Activated naive CD4-positive, alpha-beta T cell treated with anti-CD3 and anti-CD28 coated beads, Interleukin-2, amount 50 U/mL, for 16 hours (primary cell): ENCODE measurements at regions not wholly inside any gene's neighbourhood (a gene's known extent, or its start where the extent isn't known, plus 50 kb on each side); places are given as distances from the start of the nearest gene placed in this dataset.
"Not testable (repeated sequence)": the region's sequence is repeated elsewhere in the genome, so short reads cannot be mapped to it uniquely, and the experiment has no call there.

Experiments
- DNase-seq: peaks from one replicate; pipeline ENCODE4 v3.0.0-alpha.2; 2020

GRCh38 chr3:18234717-18235335 lies 190.3 kb downstream of the SATB1 start:
- DNase-seq: no peak

DNA sequence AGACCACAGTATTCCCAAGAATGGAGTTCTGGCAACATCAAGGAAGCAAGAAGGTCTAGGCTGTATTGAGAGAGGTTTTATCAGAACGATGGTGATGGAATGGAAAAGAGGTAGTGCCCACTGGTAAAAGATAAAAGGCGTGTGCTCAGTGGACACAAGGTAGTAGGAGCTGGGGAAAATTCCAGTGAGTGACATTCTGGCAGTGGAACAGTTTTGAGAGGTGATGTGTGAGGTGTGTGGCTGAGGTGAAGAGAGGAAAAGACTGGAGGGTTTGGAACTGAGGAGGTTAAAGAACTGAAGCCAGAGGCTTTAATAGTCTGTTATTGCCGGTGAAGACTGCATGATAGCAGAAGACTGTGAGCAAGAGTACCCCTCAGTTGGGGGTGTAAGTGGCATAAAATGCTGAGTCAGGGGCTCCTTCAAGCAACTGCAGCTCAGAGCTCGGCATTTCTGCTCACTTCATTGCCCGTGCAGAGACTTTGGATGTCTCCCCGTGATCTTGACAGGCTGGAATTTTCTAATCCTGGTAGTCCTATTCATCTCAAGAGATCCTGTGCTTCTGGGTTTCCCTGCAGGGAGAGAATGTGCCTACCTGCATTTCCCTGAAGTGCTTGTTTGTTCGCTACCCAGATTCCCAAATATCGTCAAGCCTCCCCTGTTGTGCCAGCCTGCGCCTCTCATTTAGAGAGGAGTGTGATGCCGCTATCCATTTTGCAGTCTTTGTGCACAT lies 191.0 kb downstream of the SATB1 start:
- no peak for DNase-seq

DNA sequence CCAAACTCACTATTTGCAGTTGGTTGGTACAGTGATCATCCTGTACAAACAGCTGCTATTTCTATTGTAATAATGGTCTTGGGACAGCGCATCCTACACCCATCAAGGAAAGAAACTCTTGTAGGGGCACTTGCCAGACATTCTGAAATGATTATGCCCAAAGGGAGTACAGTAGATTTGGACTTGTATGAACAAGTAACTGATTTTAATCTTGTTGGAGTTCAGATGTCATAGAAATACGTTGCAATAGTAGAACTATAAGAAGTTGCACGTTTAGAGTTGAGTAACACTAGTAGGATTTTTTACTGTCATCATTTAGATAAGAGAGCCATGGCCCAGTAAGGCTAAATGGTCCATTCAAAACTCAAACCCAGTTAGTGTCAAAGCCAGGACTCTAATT lies 192.8 kb downstream of the SATB1 start:
- no peak for DNase-seq

GRCh38 chr3:18228060-18228459 lies 197.1 kb downstream of the SATB1 start:
- DNase-seq: no peak

DNA sequence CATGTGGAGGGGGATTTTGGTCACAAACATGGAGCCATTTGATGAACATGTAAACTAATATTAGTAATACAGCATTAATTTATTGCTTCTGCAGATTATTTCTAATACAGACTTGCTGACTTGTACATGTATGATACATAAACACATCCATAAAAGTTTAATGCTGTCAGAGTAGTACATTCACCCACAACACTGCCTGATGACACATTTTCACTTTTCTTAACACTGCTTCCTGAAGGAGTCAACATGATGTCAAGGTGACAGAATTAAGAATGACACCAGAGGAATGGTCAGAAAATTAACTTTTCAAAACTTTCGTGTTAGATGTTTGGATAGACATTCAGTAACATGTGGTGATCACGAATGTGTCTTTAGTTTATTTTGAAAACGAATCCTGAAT lies 199.4 kb downstream of the SATB1 start:
- no peak for DNase-seq

GRCh38 chr3:18224426-18224825 lies 200.7 kb downstream of the SATB1 start:
- no peak for DNase-seq

- DNase-seq: no peak
Measured at GRCh38 chr3:18223974-18224373, 201.2 kb downstream of the SATB1 start.

DNA sequence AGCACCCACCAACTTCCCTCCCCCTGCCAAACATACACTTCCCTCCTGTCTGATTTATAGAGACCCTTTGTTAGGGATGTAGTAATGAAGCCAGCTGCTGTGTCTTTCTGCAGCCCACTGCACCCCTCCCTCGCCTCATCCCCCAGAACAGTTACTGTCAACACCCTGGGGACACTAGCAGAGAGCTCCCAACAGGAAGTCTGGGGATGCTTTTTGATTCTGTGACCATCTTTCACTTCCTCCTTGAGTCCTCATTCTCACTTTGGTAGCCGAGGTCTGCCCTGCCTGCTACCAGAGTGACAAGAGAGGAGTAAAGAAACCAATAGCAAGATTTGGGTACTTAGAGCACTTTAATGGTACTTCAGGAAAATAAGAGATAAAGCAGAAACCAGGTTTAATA lies 201.6 kb downstream of the SATB1 start:
- no peak for DNase-seq

DNA sequence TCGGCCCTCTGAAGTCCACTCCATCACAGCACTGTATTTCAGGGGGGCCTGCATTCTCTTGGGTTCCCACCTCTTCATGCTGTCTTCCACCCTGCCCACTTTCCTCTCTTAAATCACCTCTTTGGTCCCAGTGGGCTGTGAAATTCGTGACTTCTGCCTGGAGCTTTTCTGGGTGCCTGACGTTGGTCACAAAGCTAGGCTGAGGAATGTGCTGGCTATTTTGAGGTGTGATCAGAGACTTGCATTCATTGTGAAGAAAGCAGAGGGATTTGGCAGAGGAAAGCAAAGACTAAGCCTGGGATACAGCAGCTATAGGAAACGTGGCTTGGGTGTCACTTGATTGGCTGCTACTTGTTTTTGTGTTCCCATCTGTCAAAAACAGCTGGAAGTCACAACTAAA lies 202.5 kb downstream of the SATB1 start:
- no peak for DNase-seq

GRCh38 chr3:18217507-18218174 lies 207.5 kb downstream of the SATB1 start:
- DNase-seq: no peak

DNA sequence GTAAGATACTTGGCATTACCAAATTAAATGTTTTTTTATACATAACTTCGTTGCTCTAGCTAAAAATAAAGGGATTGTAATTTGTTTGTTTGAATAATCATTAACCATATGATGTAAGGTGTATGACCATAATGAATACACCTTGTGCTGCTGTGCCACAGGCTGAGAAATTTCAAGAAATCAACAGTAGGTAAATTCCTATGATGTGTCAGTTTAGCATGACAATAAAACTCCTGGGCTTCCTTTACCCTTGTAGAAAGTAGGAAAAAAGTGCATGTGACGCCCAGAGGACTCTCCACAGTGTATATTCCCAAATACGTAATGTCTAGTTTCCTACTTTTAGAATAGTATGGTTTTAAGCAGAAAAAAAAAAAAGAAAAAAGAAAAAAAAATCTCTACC lies 208.1 kb downstream of the SATB1 start:
- no peak for DNase-seq

DNA sequence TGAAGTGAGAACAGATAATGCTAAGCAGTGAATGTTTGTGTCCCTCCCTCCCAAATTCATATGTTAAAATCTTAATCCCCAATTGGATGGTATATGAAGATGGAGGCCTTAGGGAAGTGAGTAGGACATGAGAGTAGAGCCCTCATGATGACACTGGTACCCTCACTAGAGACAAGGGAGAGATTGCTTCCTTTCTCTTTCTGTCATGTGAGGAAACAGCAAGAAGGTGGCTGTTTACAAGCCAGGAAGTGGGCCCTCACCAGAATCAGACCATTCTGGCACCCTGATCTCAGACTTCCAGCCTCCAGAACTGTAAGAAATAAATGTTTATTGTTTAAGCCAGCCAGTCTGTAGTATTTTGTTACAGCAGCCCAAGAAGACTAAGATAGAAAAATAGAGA lies 209.5 kb downstream of the SATB1 start:
- DNase-seq: no peak

- DNase-seq: no peak
Measured at GRCh38 chr3:18211116-18211515, 214.0 kb downstream of the SATB1 start.

- DNase-seq: no peak
Measured at GRCh38 chr3:18208856-18209255, 216.3 kb downstream of the SATB1 start.

DNA sequence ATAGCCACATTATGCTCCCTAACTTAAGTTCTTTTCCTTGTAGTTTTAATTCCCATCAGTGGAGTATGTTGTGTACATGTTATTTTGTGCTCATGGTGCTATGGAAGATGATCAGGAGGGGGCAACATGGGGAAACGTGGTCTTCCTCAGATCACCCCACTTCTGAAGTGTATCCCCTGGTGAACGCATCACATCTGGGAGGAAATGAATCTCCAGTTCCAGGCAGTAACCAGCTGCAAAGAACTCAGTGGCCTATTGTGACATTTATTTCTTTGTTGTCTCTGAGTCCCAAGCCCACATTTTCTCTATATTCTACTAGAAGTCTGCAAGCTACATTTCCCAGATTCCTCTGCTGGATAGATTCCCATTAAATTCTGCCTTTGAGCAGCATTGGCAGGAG lies 217.0 kb downstream of the SATB1 start:
- DNase-seq: no peak

DNA sequence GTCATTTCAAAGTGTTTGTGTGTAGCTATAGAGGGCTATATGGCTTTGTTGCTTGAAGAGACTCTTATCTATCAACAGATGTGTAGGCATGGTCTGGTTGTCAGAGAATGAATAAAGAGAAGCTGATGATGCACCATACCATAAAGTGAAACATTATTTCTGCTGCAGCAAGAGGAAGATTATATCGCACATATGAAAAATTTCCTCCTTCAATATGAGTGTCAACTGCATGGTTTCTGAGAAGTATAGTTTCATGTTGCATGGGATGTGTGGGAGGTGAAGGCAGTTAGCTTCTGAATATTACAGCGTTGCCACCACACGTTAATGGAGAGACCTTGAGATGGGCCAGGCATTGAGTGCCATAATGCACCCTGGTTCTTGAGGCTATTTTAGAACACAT lies 217.9 kb downstream of the SATB1 start:
- DNase-seq: no peak

GRCh38 chr3:18205701-18206100 lies 219.4 kb downstream of the SATB1 start:
- DNase-seq: not testable (repeated sequence)

- no peak for DNase-seq
Measured at GRCh38 chr3:18201315-18201714, 223.8 kb downstream of the SATB1 start.

DNA sequence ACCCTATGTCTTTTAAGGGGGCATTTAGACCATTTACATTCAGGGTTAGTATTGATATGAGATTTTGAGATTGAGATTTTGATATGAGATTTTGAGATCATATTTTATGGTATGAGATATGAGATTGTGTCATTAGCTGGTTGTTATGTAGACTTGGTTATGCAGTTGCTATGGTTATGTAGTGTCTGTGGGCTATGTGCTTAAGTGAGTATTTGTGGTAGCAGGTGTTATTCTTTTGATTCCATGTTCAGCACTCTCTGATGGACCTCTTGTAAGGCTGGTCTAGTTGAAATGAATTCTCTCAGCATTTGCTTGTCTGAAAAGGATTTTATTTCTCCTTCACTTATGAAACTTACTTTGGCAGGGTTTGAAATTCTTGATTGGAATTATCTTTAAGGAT lies 225.4 kb downstream of the SATB1 start:
- no peak for DNase-seq

GRCh38 chr3:18195836-18196235 lies 229.3 kb downstream of the SATB1 start:
- no peak for DNase-seq

GRCh38 chr3:18194431-18194830 lies 230.7 kb downstream of the SATB1 start:
- no peak for DNase-seq

DNA sequence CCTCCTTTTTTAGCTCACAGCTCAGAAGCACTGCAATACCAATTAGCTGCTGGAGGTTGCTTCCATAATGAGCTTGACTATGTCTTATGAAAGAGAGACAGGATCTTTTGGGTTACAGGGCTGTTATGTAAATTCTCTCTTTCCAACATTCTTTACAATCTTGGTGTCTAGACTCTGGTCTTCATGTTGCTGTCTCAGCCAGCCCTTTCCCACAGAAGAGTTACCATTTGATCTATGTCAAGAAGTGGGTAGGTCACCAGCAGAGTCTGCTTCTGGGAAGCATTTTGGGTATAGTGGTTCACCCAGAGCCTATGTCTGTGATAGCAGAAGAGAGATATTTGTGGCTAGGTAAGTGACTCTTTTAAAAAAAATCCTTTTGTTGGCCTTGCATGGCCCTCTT lies 234.5 kb downstream of the SATB1 start:
- DNase-seq: no peak

- DNase-seq: no peak
Measured at GRCh38 chr3:18189282-18190050, 235.7 kb downstream of the SATB1 start.

DNA sequence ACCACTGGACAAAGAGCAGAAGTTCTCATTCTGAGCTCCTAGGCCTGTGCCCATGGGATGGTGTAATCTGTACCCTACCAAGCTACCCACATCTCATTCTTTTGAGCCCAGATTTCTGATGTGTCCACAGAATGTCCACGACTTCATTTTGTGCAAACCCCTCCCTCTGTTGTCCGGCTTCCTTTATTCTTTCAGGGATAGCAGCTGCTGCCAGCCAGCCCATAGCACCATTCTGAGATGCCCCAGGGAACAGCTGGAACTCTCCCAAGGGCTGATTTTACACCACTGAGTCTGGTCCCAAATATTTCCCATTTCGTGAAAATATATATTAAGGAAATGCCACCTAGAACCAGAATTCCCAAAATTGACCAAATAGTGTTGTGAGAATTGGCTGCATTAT lies 236.6 kb downstream of the SATB1 start:
- no peak for DNase-seq
